HEK293 (cell line): ENCODE measurements at regions not wholly inside any gene's neighbourhood (a gene's known extent, or its start where the extent isn't known, plus 50 kb on each side); places are given as distances from the start of the nearest gene placed in this dataset.

ENCODE experiments used
- CTCF ChIA-PET: fragments of 350-600 bp; formaldehyde crosslinking; extraction: SDS; loops from one replicate; lab custom pipeline; 2021; ENCODE audit warnings: antibody characterized with exemption; lab: Yijun Ruan, JAX
- POLR2A ChIA-PET: fragments of 300-600 bp; formaldehyde crosslinking; extraction: SDS; loops from one replicate; lab custom pipeline; 2020; ENCODE audit warnings: antibody characterized with exemption, inconsistent platforms; lab: Yijun Ruan, JAX
- H3K27ac ChIP-seq: fragments of 200-500 bp; sonication (Bioruptor generic); 2 replicates; pipeline ENCODE4 v1.5.1; 2014; ENCODE audit warnings: low read depth, low read length, control low read depth, inconsistent platforms; ENCODE audit errors: extremely low read depth
- H3K36me3 ChIP-seq, 2 experiments: fragments of 200-500 bp in 1 of 2; sonication (Bioruptor generic) in 1 of 2; 1 replicate in 1 of 2; 2 replicates in 1 of 2; pipeline ENCODE4 v1.5.1; 2014 to 2017; ENCODE audit warnings: inconsistent platforms in 2 of 2, low read length in 2 of 2; ENCODE audit not compliant: control insufficient read depth in 2 of 2, insufficient read depth in 1 of 2
- H3K4me1 ChIP-seq: fragments of 200-500 bp; sonication (Bioruptor generic); 2 replicates; pipeline ENCODE4 v1.5.1; 2014; ENCODE audit warnings: mild to moderate bottlenecking, low read length, inconsistent platforms; ENCODE audit not compliant: control insufficient read depth, insufficient read depth
- H3K4me3 ChIP-seq: 2 replicates; pipeline ENCODE4 v1.5.1; 2011; ENCODE audit warnings: low read depth, mild to moderate bottlenecking, control low read depth, low read length, moderate library complexity
- H3K9me3 ChIP-seq: fragments of 200-500 bp; sonication (Bioruptor generic); 2 replicates; pipeline ENCODE4 v1.5.1; 2014; ENCODE audit warnings: low read depth, low read length, inconsistent platforms; ENCODE audit not compliant: control insufficient read depth, insufficient read depth
- EGR2 ChIP-seq: fragments of 450-650 bp; formaldehyde crosslinking; IDR thresholded peaks from 2 replicates; pipeline ENCODE4 v1.5.1; 2016; ENCODE audit warnings: low read depth, missing biosample characterization, missing genetic modification characterization
- GFI1B ChIP-seq: fragments of 450-650 bp; formaldehyde crosslinking; IDR thresholded peaks from 2 replicates; pipeline ENCODE4 v1.5.1; 2016; ENCODE audit warnings: missing biosample characterization, missing genetic modification characterization
- GLI4 ChIP-seq: fragments of 450-650 bp; formaldehyde crosslinking; IDR thresholded peaks from 2 replicates; pipeline ENCODE4 v1.5.1; 2016; ENCODE audit warnings: missing biosample characterization, missing genetic modification characterization
- PRDM1 ChIP-seq: fragments of 450-650 bp; formaldehyde crosslinking; IDR thresholded peaks from 2 replicates; pipeline ENCODE4; 2016; ENCODE audit warnings: missing biosample characterization, missing genetic modification characterization
- PRDM10 ChIP-seq: fragments of 450-650 bp; formaldehyde crosslinking; IDR thresholded peaks from 2 replicates; pipeline ENCODE4 v1.5.1; 2016; ENCODE audit warnings: missing biosample characterization, missing genetic modification characterization
- SCRT2 ChIP-seq: fragments of 450-650 bp; formaldehyde crosslinking; IDR thresholded peaks from 2 replicates; pipeline ENCODE4 v1.5.1; 2016; ENCODE audit warnings: missing biosample characterization, missing genetic modification characterization
- SP7 ChIP-seq: fragments of 450-650 bp; formaldehyde crosslinking; IDR thresholded peaks from 2 replicates; pipeline ENCODE4 v1.5.1; 2016; ENCODE audit warnings: missing biosample characterization, missing genetic modification characterization
- ZFP69B ChIP-seq: fragments of 450-650 bp; formaldehyde crosslinking; IDR thresholded peaks from 2 replicates; pipeline ENCODE4 v1.5.1; 2016; ENCODE audit warnings: missing biosample characterization, missing genetic modification characterization
- ZNF132 ChIP-seq: fragments of 450-650 bp; formaldehyde crosslinking; IDR thresholded peaks from 2 replicates; pipeline ENCODE4 v1.5.1; 2017; ENCODE audit warnings: missing biosample characterization, missing genetic modification characterization, borderline replicate concordance
- ZNF214 ChIP-seq: fragments of 450-650 bp; formaldehyde crosslinking; IDR thresholded peaks from 2 replicates; pipeline ENCODE4 v1.5.1; 2017; ENCODE audit warnings: missing biosample characterization, mild to moderate bottlenecking, missing genetic modification characterization, borderline replicate concordance
- ZNF398 ChIP-seq: fragments of 450-650 bp; formaldehyde crosslinking; IDR thresholded peaks from 2 replicates; pipeline ENCODE4 v1.5.1; 2017; ENCODE audit warnings: missing biosample characterization, missing genetic modification characterization
- ZNF501 ChIP-seq: fragments of 450-650 bp; formaldehyde crosslinking; IDR thresholded peaks from 2 replicates; pipeline ENCODE4 v1.5.1; 2016; ENCODE audit warnings: missing biosample characterization, missing genetic modification characterization
- ZNF621 ChIP-seq: fragments of 450-650 bp; formaldehyde crosslinking; IDR thresholded peaks from 2 replicates; pipeline ENCODE4 v1.5.1; 2017; ENCODE audit warnings: missing biosample characterization, missing genetic modification characterization
- ZNF626 ChIP-seq: fragments of 450-650 bp; sonication (Bioruptor Pico); formaldehyde crosslinking; IDR thresholded peaks from 2 replicates; pipeline ENCODE4 v1.5.1; 2018; ENCODE audit warnings: missing biosample characterization, missing genetic modification characterization, inconsistent platforms
- ZNF660 ChIP-seq: fragments of 450-650 bp; IDR thresholded peaks from 2 replicates; pipeline ENCODE4 v1.5.1; 2018; ENCODE audit warnings: missing biosample characterization, mild to moderate bottlenecking, missing genetic modification characterization
- ZNF768 ChIP-seq: fragments of 450-650 bp; formaldehyde crosslinking; IDR thresholded peaks from 2 replicates; pipeline ENCODE4 v1.5.1; 2018; ENCODE audit warnings: missing biosample characterization, mild to moderate bottlenecking, missing genetic modification characterization

- TF ChIP-seq PRDM10, result no peak
Measured at GRCh38 chr3:181887685-181888084, 176.0 kb downstream of the SOX2 start (continued).

- no peaks in the 10 kb centered on the region for H3K36me3 ChIP-seq
- CTCF ChIA-PET, result no interaction called here
- H3K4me1 ChIP-seq, result no peaks in the 10 kb centered on the region
- 0 out of 2 replicates have a peak, but pooled peaks have one; percentile 7 for TF ChIP-seq EGR2
- no peak for TF ChIP-seq ZNF621 (tag by site-specific recombination)
- POLR2A ChIA-PET, result no interaction called here
- no peaks in the 10 kb centered on the region for H3K9me3 ChIP-seq
- no peak overlapping the region for H3K4me3 ChIP-seq
- no peak overlapping the region for H3K27ac ChIP-seq
Measured at GRCh38 chr3:181888234-181888633, 176.5 kb downstream of the SOX2 start.

GRCh38 chr3:181892848-181893247 is 181.1 kb downstream of the SOX2 start:
- Histone ChIP-seq H3K4me3 (no peak overlapping the region), H3K36me3 (no peaks in the 10 kb centered on the region), H3K27ac (no peak overlapping the region), H3K9me3 (no peaks in the 10 kb centered on the region), H3K4me1 (no peaks in the 10 kb centered on the region)
- ChIA-PET CTCF (no interaction called here), POLR2A (no interaction called here)
- no peak for TF ChIP-seq ZNF214 (tag by site-specific recombination)
- no peak for TF ChIP-seq ZNF626 (tag by site-specific recombination)
- TF ChIP-seq ZNF768 (tag by site-specific recombination), result no peak
- no peak for TF ChIP-seq ZNF132
- TF ChIP-seq GLI4, result no peak
- no peak for TF ChIP-seq GFI1B
- no peak for TF ChIP-seq ZNF398
- TF ChIP-seq ZNF660 (tag by site-specific recombination), result no peak
- no peak for TF ChIP-seq ZNF501
- TF ChIP-seq SCRT2 (tag by site-specific recombination), result no peak
- TF ChIP-seq ZFP69B, result no peak

GRCh38 chr3:181896605-181897004 is 184.9 kb downstream of the SOX2 start:
- Histone ChIP-seq H3K27ac (no peak overlapping the region), H3K9me3 (no peaks in the 10 kb centered on the region), H3K36me3 (no peaks in the 10 kb centered on the region), H3K4me1 (no peaks in the 10 kb centered on the region), H3K4me3 (no peak overlapping the region)
- ChIA-PET CTCF (no interaction called here), POLR2A (no interaction called here)
- TF ChIP-seq SP7 (tag by site-specific recombination) (no peak), PRDM1 (tag by site-specific recombination) (0 out of 2 replicates have a peak, but pooled peaks have one; percentile 35)
